SK-N-SH treated with all-trans-retinoic acid at 6 μM for 48 hours (cell line): ENCODE measurements at regions not wholly inside any gene's neighbourhood (a gene's known extent, or its start where the extent isn't known, plus 50 kb on each side); places are given as distances from the start of the nearest gene placed in this dataset.

Experiments used
- TSHZ2 ChIP-seq: fragments of 250-450 bp; sonication (Bioruptor Pico); IDR thresholded peaks from 2 replicates; pipeline ENCODE4 v1.5.0; 2020; ENCODE audit warnings: mild to moderate bottlenecking, moderate library complexity
- ZNF565 ChIP-seq: fragments of 450-650 bp; formaldehyde crosslinking; conservative IDR thresholded peaks from 2 replicates; pipeline ENCODE4 v1.5.0; 2020; ENCODE audit warnings: low read depth, mild to moderate bottlenecking, moderate library complexity

- TF ChIP-seq TSHZ2 (no peak), ZNF565 (CRISPR knock-in tag) (no peak)
Measured at GRCh38 chr5:108660291-108660690, 87.4 kb upstream of the FER start.
